Omental fat pad (tissue), 3 donors: ENCODE measurements at regions not wholly inside any gene's neighbourhood (a gene's known extent, or its start where the extent isn't known, plus 50 kb on each side); places are given as distances from the start of the nearest gene placed in this dataset.

Experiments used
- ATAC-seq: fragments of 150-250 bp; one replicate; pipeline ENCODE4 v1.9.1; 2016; ENCODE audit warnings: mild to moderate bottlenecking, moderate library complexity; ENCODE audit not compliant: low FRiP score
- DNase-seq: peaks from one replicate; pipeline ENCODE4 v3.0.0-alpha.2; 2019; ENCODE audit warnings: low spot score
- TF ChIP-seq, protein P1 (sequence below), 3 donors: fragments of 450-650 bp; IDR thresholded peaks; one replicate each; pipeline ENCODE4 v1.5.1; 2016 to 2017; ENCODE audit warnings: antibody characterized with exemption in 3 of 3, mild to moderate bottlenecking in 3 of 3, moderate library complexity in 2 of 3

DNA sequence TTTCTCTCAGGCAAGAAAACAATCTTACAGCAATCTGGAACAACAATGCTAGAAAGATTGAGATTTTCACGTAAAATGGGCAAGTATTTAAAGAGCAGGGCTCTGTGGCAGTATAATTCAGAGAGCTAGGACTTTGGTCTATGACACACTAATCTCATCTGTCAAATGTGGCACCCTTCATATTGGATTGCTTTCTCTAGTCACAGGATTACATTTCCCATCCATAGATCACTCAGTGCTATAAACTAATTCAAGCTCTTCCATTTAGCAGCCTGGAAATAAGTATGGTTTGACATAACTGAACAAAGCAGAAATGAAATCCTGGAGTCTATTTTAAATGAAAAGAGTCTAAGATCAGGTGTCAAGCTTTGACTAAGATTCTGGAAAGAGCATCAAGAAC, 263.1 kb upstream of the TMPRSS15 start:
- ATAC-seq = no peak
- DNase-seq = no peak
- TF ChIP-seq, protein P1, sequence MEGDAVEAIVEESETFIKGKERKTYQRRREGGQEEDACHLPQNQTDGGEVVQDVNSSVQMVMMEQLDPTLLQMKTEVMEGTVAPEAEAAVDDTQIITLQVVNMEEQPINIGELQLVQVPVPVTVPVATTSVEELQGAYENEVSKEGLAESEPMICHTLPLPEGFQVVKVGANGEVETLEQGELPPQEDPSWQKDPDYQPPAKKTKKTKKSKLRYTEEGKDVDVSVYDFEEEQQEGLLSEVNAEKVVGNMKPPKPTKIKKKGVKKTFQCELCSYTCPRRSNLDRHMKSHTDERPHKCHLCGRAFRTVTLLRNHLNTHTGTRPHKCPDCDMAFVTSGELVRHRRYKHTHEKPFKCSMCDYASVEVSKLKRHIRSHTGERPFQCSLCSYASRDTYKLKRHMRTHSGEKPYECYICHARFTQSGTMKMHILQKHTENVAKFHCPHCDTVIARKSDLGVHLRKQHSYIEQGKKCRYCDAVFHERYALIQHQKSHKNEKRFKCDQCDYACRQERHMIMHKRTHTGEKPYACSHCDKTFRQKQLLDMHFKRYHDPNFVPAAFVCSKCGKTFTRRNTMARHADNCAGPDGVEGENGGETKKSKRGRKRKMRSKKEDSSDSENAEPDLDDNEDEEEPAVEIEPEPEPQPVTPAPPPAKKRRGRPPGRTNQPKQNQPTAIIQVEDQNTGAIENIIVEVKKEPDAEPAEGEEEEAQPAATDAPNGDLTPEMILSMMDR (IDR thresholded peaks at IDR 0.05) = no peak

DNA sequence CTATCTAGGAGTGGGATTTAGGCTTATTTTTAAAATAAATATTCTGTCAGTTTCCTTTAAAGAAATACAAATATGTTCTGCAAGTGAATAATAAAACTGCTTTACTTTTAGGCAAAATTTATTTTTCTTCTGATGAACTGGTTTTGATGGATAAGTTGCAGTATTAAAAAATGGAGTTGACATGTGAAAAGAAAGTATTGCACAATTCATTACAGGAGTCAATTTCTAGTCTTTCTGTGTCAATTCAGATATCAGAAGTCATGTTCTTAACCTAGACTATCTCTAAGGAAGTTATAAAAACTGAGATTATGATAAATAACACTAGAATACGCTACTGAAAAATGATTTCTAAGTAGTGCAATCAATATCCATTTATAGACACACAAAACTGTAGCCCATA, 270.2 kb upstream of the TMPRSS15 start:
- no peak for DNase-seq
- TF ChIP-seq, protein P1 (IDR thresholded peaks at IDR 0.05) = no peak
- ATAC-seq = no peak

DNA sequence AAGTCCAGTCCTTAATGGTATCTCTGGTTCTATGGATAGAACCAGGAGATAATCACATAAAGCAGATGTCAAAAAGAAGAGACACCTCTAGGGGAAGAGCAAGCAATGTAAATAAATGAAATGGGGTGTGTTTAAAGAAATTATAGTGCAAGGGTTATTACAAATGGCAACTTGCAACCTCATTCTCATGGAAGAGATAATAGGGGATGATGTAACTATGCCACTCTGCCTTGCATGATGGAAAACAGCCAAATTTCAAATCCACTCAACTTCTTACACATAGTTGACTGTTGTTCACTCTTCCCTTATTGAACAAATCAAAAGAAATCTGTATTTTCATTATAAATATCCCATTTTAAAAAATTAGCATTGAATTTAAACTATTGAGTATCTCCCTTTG, 274.0 kb upstream of the TMPRSS15 start:
- DNase-seq = no peak
- ATAC-seq = no peak
- TF ChIP-seq, protein P1 (IDR thresholded peaks at IDR 0.05) = no peak

DNA sequence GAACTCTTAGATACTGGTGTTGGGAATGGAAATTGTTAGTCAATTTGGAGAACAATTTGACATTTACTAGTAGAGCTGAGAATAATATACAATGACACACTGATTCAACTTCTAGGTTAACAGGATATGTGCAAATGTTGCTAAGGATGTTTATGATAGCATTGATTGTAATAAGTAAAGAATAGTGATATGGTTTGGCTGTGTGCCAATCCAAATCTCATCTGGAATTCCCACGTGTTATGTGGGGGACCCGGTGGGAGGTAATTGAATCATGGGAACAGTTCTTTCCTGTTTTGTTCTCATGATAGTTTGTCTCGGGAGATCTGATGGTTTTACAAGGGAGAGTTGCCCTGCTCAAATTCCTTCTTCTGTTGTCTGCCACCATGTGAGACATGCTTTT, 302.4 kb upstream of the TMPRSS15 start:
- DNase-seq (no peak), ATAC-seq (no peak)
- TF ChIP-seq, protein P1 (IDR thresholded peaks at IDR 0.05) = no peak

DNA sequence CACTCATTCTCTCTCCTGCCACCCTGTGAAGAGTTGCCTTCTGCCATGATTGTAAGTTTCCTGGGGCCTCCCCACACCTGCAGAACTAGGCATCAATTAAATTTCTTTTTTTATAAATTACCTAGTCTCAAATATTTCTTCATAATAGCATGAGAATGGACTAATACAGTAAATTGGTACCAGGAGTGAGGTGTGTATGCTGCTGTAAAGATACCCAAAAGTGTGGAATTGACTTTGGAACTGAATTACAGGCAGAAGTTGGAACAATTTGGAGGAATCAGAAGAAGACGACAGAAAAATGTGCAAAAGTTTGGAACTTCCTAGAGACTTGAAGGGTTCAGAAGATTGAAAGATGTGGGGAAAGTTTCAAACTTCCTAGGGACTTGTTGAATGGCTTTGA, 308.1 kb upstream of the TMPRSS15 start:
- no peak for DNase-seq
- TF ChIP-seq, protein P1 (IDR thresholded peaks at IDR 0.05) = no peak
- ATAC-seq = no peak

DNA sequence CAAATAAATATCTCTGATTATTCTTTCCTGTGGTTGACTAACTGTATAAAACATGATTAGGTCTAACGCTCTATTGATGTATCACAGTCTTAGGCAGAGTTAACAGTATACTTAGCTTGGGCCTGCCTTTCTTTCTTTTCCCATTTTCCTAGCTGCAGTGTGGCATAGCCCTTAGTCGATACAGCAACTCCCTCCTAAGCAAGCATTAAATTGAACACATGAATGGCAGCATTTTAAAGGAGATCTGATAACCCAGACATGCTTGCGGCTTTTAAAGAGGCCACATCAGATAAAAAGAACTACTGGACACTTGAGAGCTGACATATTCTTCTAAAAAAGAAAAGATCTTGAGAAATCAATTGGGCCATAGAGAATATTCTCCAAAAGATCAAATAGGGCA, 312.0 kb upstream of the TMPRSS15 start:
- DNase-seq (no peak), ATAC-seq (no peak)
- TF ChIP-seq, protein P1 (IDR thresholded peaks at IDR 0.05) = no peak

DNA sequence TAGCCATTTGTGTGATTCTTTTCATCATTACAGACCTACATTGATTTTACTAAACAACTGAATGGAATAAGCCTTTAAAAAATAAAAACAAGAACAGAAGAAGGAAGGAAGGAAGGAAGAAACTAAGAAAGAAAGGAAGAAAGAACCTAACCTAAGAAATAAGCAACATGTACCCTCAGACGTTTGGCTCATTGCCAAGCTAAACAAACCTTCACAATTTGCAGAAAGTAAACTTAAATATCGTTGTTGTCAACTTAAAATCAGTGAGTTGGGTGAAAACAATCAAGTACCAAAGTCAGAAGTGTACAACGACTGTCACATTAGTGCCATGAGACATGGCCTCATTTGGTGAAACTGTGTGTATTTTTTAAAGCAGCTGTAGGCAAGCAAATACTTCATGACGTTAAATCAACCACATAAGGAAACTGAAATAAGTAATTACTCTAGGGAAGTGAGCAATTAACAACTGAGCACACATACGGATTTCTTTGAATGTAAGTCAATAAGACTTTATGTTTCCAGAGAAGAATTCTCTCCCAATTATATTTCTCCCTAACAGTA, 313.1 kb upstream of the TMPRSS15 start:
- TF ChIP-seq, protein P1 (IDR thresholded peaks at IDR 0.05) = no peak
- ATAC-seq (no peak), DNase-seq (no peak)
